ENCODE measurements at regions not wholly inside any gene's neighbourhood (a gene's known extent, or its start where the extent isn't known, plus 50 kb on each side); places are given as distances from the start of the nearest gene placed in this dataset.

GRCh38 chr18:78652001-78652545, 327.5 kb upstream of the SALL3 start:
- TF ChIP-seq CTCF (IDR thresholded peaks at IDR 0.05 in 8 of 11, conservative IDR thresholded peaks at IDR 0.05 in 3 of 11) (no peak), POLR2A (IDR thresholded peaks at IDR 0.05) (no peak)

Data from spleen (tissue), 7 donors.